Endothelial cell of umbilical vein (primary cell): ENCODE measurements at regions not wholly inside any gene's neighbourhood (a gene's known extent, or its start where the extent isn't known, plus 50 kb on each side); places are given as distances from the start of the nearest gene placed in this dataset.

Experiments used
- BruUV-seq: library from RNA; stranded (reverse); fragments of 400-500 nt; replicated peaks from 2 replicates; lab custom pipeline; 2021; lab: Mats Ljungman, UMichigan
- CTCF ChIA-PET: fragments of 300-600, 350-600 bp; sonication (Branson Sonifier 250); formaldehyde crosslinking; loops from one replicate; lab custom pipeline; 2021; ENCODE audit warnings: antibody characterized with exemption, inconsistent platforms; lab: Charles Lee
- POLR2A ChIA-PET: fragments of 300-600, 350-600 bp; sonication (Branson Sonifier 250); formaldehyde crosslinking; loops from one replicate; lab custom pipeline; 2021; ENCODE audit warnings: antibody characterized with exemption, inconsistent platforms; lab: Charles Lee
- DNase-seq: peaks from one replicate; pipeline ENCODE4 v3.0.0-alpha.2; 2011; ENCODE audit warnings: low read depth, low spot score
- FAIRE-seq: peaks from 2 replicates; lab custom pipeline; 2011; peaks lifted over from hg19 to GRCh38; lab: Jason Lieb, UNC
- H2AFZ ChIP-seq: 2 replicates; pipeline ENCODE4 v1.6.0; 2012; ENCODE audit warnings: low read depth, low read length, control low read depth, inconsistent platforms
- H3K27ac ChIP-seq: 2 replicates; pipeline ENCODE4 v1.5.1; 2011; ENCODE audit warnings: low read depth, mild to moderate bottlenecking, control low read depth, low read length, moderate library complexity; ENCODE audit not compliant: insufficient read depth
- H3K27me3 ChIP-seq, 2 experiments: 2 replicates each; pipeline versions ENCODE4 v1.6.0 to v1.6.1; 2011; ENCODE audit warnings: low read length in 2 of 2, mixed read lengths in 1 of 2; ENCODE audit not compliant: control insufficient read depth in 2 of 2, insufficient read depth in 2 of 2
- H3K36me3 ChIP-seq, 2 experiments: 2 replicates in 1 of 2; 3 replicates in 1 of 2; pipeline ENCODE4 v1.5.1; 2011; ENCODE audit warnings: low read length in 2 of 2, mild to moderate bottlenecking in 1 of 2, moderate library complexity in 1 of 2; ENCODE audit not compliant: control insufficient read depth in 2 of 2, insufficient read depth in 2 of 2; ENCODE audit errors: extremely low read depth in 1 of 2
- H3K4me1 ChIP-seq: 3 replicates; pipeline ENCODE4 v1.5.1; 2011; ENCODE audit warnings: mild to moderate bottlenecking, low read length; ENCODE audit not compliant: control insufficient read depth, insufficient read depth; ENCODE audit errors: extremely low read depth
- H3K4me2 ChIP-seq: 2 replicates; pipeline ENCODE4 v1.6.1; 2011; ENCODE audit warnings: low read length, control low read depth, mixed read lengths; ENCODE audit not compliant: insufficient read depth
- H3K4me3 ChIP-seq, 3 experiments: fragments of 200-600 bp in 1 of 3; sonication (generic), shearing (Covaris generic) in 1 of 3; replicated peaks in 1 of 3; 2 replicates each; pipeline ENCODE4 v1.5.1; 2011 to 2016; ENCODE audit warnings: control low read depth in 3 of 3, low read length in 3 of 3, mild to moderate bottlenecking in 2 of 3, inconsistent platforms in 1 of 3, low read depth in 1 of 3, moderate library complexity in 1 of 3; ENCODE audit not compliant: insufficient read depth in 1 of 3
- H3K79me2 ChIP-seq: 2 replicates; pipeline ENCODE4 v1.6.0; 2012; ENCODE audit warnings: low read length, inconsistent platforms; ENCODE audit not compliant: control insufficient read depth, insufficient read depth
- H3K9ac ChIP-seq: replicated peaks from 2 replicates; pipeline ENCODE3; 2011; ENCODE audit warnings: low read length, control low read depth; ENCODE audit not compliant: insufficient read depth; ENCODE audit errors: extremely low read depth
- H3K9me1 ChIP-seq: replicated peaks from 3 replicates; pipeline ENCODE4 v1.6.0; 2011; ENCODE audit warnings: mild to moderate bottlenecking, low read length; ENCODE audit not compliant: control insufficient read depth, insufficient read depth; ENCODE audit errors: extremely low read depth
- H3K9me3 ChIP-seq: replicated peaks from 2 replicates; pipeline ENCODE4 v1.5.1; 2012; ENCODE audit warnings: low read length, inconsistent platforms; ENCODE audit not compliant: control insufficient read depth, insufficient read depth
- H4K20me1 ChIP-seq: replicated peaks from 2 replicates; pipeline ENCODE3; 2011; ENCODE audit warnings: mild to moderate bottlenecking, low read length; ENCODE audit not compliant: control insufficient read depth, insufficient read depth; ENCODE audit errors: extremely low read depth
- EZH2 ChIP-seq: IDR thresholded peaks from 2 replicates; pipeline ENCODE4 v1.6.1; 2012; ENCODE audit warnings: borderline replicate concordance, low read depth, mild to moderate bottlenecking, moderate library complexity, low read length, inconsistent platforms; ENCODE audit not compliant: severe bottlenecking
- FOS ChIP-seq: IDR thresholded peaks from 2 replicates; pipeline ENCODE4 v1.6.1; 2011; ENCODE audit warnings: mild to moderate bottlenecking, low read length, moderate library complexity, borderline replicate concordance; ENCODE audit not compliant: insufficient read depth
- GATA2 ChIP-seq: IDR thresholded peaks from 2 replicates; pipeline ENCODE4 v1.7.0; 2011; ENCODE audit warnings: low read depth, mild to moderate bottlenecking, moderate library complexity, mixed read lengths, low read length; ENCODE audit not compliant: insufficient read length, insufficient read depth
- JUN ChIP-seq: IDR thresholded peaks from 2 replicates; pipeline ENCODE4 v1.6.1; 2011; ENCODE audit warnings: borderline replicate concordance, low read depth; ENCODE audit not compliant: insufficient read length, insufficient read depth
- MYC ChIP-seq: IDR thresholded peaks from one replicate; pipeline ENCODE4 v1.6.1; 2011; ENCODE audit warnings: mild to moderate bottlenecking, low read depth, low read length
- POLR2AphosphoS5 ChIP-seq: IDR thresholded peaks from 2 replicates; pipeline ENCODE4 v1.6.1; 2012; ENCODE audit warnings: low read depth, mild to moderate bottlenecking, control low read depth, low read length, moderate library complexity; ENCODE audit not compliant: insufficient read depth
- dilution Hi-C: fragments of 300-500 bp; cut with MboI; formaldehyde crosslinking; loops from one replicate; pipeline ENCODE4 v1.15.0; 2019; ENCODE audit warnings: low sequenced_read_pairs; ENCODE audit not compliant: extremely low pct_ligation_motif_present
- intact Hi-C: fragments of 100-400 bp; cut with micrococcal nuclease; formaldehyde crosslinking; loops from one replicate; pipeline ENCODE4 v1.10.0; 2022
- TF ChIP-seq, protein P1 (sequence below): IDR thresholded peaks from 2 replicates; pipeline ENCODE4 v1.6.1; 2011; ENCODE audit not compliant: insufficient read depth, insufficient read length
- TF ChIP-seq, protein P2 (sequence below), 2 donors: IDR thresholded peaks; 1 replicate in 1 of 2; 2 replicates in 1 of 2; pipeline ENCODE4 v1.5.1; 2011; ENCODE audit warnings: low read length in 2 of 2, mild to moderate bottlenecking in 2 of 2, moderate library complexity in 2 of 2, control low read depth in 1 of 2, inconsistent platforms in 1 of 2, low read depth in 1 of 2; ENCODE audit not compliant: insufficient read depth in 1 of 2; ENCODE audit errors: extremely low read depth in 1 of 2

- ChIA-PET CTCF (interaction anchor here (1.1 to 6.7 kb wide), 4 partner anchors 19 to 253 kb away, joined by 3 to 201 read pairs (median 51); partner anchors contain the start of gene ADGRL2), POLR2A (no interaction called here)
- FAIRE-seq, result no peak
- Histone ChIP-seq H4K20me1 (no peaks in the 10 kb centered on the region), H3K4me2 (no peak overlapping the region), H2AFZ (no peak overlapping the region), H3K36me3 (no peaks in the 10 kb centered on the region), H3K9me3 (no peaks in the 10 kb centered on the region), H3K4me3 (no peak overlapping the region), H3K79me2 (no peaks in the 10 kb centered on the region), H3K9ac (no peak overlapping the region), H3K27me3 (no peaks in the 10 kb centered on the region), H3K9me1 (no peaks in the 10 kb centered on the region), H3K27ac (no peak overlapping the region), H3K4me1 (no peaks in the 10 kb centered on the region)
- TF ChIP-seq MYC (no peak), EZH2 (no peak), JUN (no peak), FOS (no peak)
- TF ChIP-seq, protein P1, sequence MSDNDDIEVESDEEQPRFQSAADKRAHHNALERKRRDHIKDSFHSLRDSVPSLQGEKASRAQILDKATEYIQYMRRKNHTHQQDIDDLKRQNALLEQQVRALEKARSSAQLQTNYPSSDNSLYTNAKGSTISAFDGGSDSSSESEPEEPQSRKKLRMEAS, result no peak
- no peak for DNase-seq
- no TSS peak for BruUV-seq
- intact Hi-C loops, result loop anchor here (5.0 kb wide), 2 partner anchors 135 to 1330 kb away; no protein-coding TSS in a partner anchor
- dilution Hi-C loops, result no loop called here
These were observed 253.3 kb upstream of the ADGRL2 start for GRCh38 chr1:81547261-81547911.

GRCh38 chr1:81545734-81546133 lies 255.0 kb upstream of the ADGRL2 start:
- dilution Hi-C loops, result no loop called here
- no peaks in the 10 kb centered on the region for H3K36me3 ChIP-seq
- no peak overlapping the region for H3K9ac ChIP-seq
- no peak overlapping the region for H2AFZ ChIP-seq
- H3K4me1 ChIP-seq, result no peaks in the 10 kb centered on the region
- DNase-seq (no peak), FAIRE-seq (no peak)
- no peaks in the 10 kb centered on the region for H3K9me3 ChIP-seq
- no peaks in the 10 kb centered on the region for H3K9me1 ChIP-seq
- no peak overlapping the region for H3K27ac ChIP-seq
- ChIA-PET POLR2A (no interaction called here), CTCF (interaction anchor here (1.3 kb wide), 1 partner anchor 214 kb away, joined by 6 read pairs; no protein-coding TSS in a partner anchor)
- no peak overlapping the region for H3K4me3 ChIP-seq
- H3K27me3 ChIP-seq, result no peaks in the 10 kb centered on the region
- no peak overlapping the region for H3K4me2 ChIP-seq
- no peaks in the 10 kb centered on the region for H3K79me2 ChIP-seq
- no TSS peak for BruUV-seq
- TF ChIP-seq, protein P1, result no peak
- no peak for TF ChIP-seq JUN
- no peak for TF ChIP-seq EZH2
- no peak for TF ChIP-seq MYC
- no peak for TF ChIP-seq FOS
- TF ChIP-seq, protein P2, sequence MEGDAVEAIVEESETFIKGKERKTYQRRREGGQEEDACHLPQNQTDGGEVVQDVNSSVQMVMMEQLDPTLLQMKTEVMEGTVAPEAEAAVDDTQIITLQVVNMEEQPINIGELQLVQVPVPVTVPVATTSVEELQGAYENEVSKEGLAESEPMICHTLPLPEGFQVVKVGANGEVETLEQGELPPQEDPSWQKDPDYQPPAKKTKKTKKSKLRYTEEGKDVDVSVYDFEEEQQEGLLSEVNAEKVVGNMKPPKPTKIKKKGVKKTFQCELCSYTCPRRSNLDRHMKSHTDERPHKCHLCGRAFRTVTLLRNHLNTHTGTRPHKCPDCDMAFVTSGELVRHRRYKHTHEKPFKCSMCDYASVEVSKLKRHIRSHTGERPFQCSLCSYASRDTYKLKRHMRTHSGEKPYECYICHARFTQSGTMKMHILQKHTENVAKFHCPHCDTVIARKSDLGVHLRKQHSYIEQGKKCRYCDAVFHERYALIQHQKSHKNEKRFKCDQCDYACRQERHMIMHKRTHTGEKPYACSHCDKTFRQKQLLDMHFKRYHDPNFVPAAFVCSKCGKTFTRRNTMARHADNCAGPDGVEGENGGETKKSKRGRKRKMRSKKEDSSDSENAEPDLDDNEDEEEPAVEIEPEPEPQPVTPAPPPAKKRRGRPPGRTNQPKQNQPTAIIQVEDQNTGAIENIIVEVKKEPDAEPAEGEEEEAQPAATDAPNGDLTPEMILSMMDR (IDR thresholded peaks at IDR 0.05; ENCODE audit: extremely low read depth in 1 of 2, insufficient read depth in 1 of 2, low read depth in 1 of 2, low read length in 2 of 2), result no peak
- TF ChIP-seq POLR2AphosphoS5, result no peak
- no peak for TF ChIP-seq GATA2
- no peaks in the 10 kb centered on the region for H4K20me1 ChIP-seq
- intact Hi-C loops, result loop anchor here (5.0 kb wide), 2 partner anchors 133 to 1328 kb away; no protein-coding TSS in a partner anchor
